Neural progenitor cell (in vitro differentiated cells): ENCODE measurements at regions not wholly inside any gene's neighbourhood (a gene's known extent, or its start where the extent isn't known, plus 50 kb on each side); places are given as distances from the start of the nearest gene placed in this dataset.
A peak's percentile ranks its signal among the peaks of the same experiment; 100 is the strongest.

Source experiments
- DNase-seq: peaks from one replicate; pipeline ENCODE4 v3.0.0-alpha.2; 2016; ENCODE audit warnings: low spot score
- H2AFZ ChIP-seq: fragments of 200-600 bp; sonication (generic); replicated peaks from 2 replicates; pipeline ENCODE4 v1.6.1; 2016; ENCODE audit warnings: antibody characterized with exemption
- H3F3A ChIP-seq: fragments of 200-600 bp; sonication (generic); 2 replicates; pipeline ENCODE4 v1.6.1; 2016; ENCODE audit warnings: antibody characterized with exemption, low read depth
- H3K27ac ChIP-seq: fragments of 200-600 bp; sonication (generic); 2 replicates; pipeline ENCODE4 v1.5.1; 2016; ENCODE audit warnings: mild to moderate bottlenecking
- H3K27me3 ChIP-seq: fragments of 200-600 bp; sonication (generic); 2 replicates; pipeline ENCODE4 v1.6.1; 2016; ENCODE audit warnings: mild to moderate bottlenecking, moderate library complexity
- H3K36me3 ChIP-seq: fragments of 200-600 bp; sonication (generic); 2 replicates; pipeline ENCODE4 v1.5.1; 2016
- H3K4me1 ChIP-seq: fragments of 200-600 bp; sonication (generic); 2 replicates; pipeline ENCODE4 v1.6.1; 2016; ENCODE audit warnings: mixed run types
- H3K4me2 ChIP-seq: fragments of 200-600 bp; sonication (generic); 2 replicates; pipeline ENCODE4 v1.6.1; 2016
- H3K4me3 ChIP-seq: fragments of 200-600 bp; sonication (generic); 2 replicates; pipeline ENCODE4 v1.5.1; 2016
- H3K79me2 ChIP-seq: fragments of 200-600 bp; sonication (generic); 2 replicates; pipeline ENCODE4 v1.6.1; 2016; ENCODE audit warnings: low read depth
- H3K9ac ChIP-seq: fragments of 200-600 bp; sonication (generic); 2 replicates; pipeline ENCODE4 v1.6.1; 2016
- H3K9me3 ChIP-seq: fragments of 200-600 bp; sonication (generic); 2 replicates; pipeline ENCODE4 v1.5.1; 2016; ENCODE audit warnings: low read depth
- H4K20me1 ChIP-seq: fragments of 200-600 bp; sonication (generic); 2 replicates; pipeline ENCODE4 v1.6.1; 2016; ENCODE audit warnings: low read depth
- H3K27ac Mint-ChIP-seq: 3 replicates; pipeline ENCODE4 v1.8.0; 2021; ENCODE audit warnings: mixed read lengths
- H3K27me3 Mint-ChIP-seq: 2 replicates; pipeline ENCODE4 v1.8.0; 2022; ENCODE audit warnings: low read depth, mild to moderate bottlenecking, inconsistent platforms, moderate library complexity, mixed read lengths; ENCODE audit not compliant: insufficient read depth
- H3K36me3 Mint-ChIP-seq: 3 replicates; pipeline ENCODE4 v1.8.0; 2021; ENCODE audit warnings: mixed read lengths
- H3K4me1 Mint-ChIP-seq: 3 replicates; pipeline ENCODE4 v1.8.0; 2021; ENCODE audit warnings: mixed read lengths
- H3K4me3 Mint-ChIP-seq: 3 replicates; pipeline ENCODE4 v1.8.0; 2021; ENCODE audit warnings: mild to moderate bottlenecking, moderate library complexity, mixed read lengths
- H3K9me3 Mint-ChIP-seq: 3 replicates; pipeline ENCODE4 v1.8.0; 2020; ENCODE audit warnings: mixed read lengths
- CTCF ChIP-seq: fragments of 200-600 bp; sonication (generic); IDR thresholded peaks from 2 replicates; pipeline ENCODE4 v1.5.1; 2017; ENCODE audit warnings: antibody characterized with exemption, mild to moderate bottlenecking
- EZH2 ChIP-seq: fragments of 200-600 bp; sonication (generic); IDR thresholded peaks from 2 replicates; pipeline ENCODE4 v1.6.1; 2017; ENCODE audit warnings: antibody characterized with exemption, mild to moderate bottlenecking, moderate library complexity
- EZH2phosphoT487 ChIP-seq: fragments of 200-600 bp; sonication (generic); IDR thresholded peaks from 2 replicates; pipeline ENCODE4 v1.6.1; 2017; ENCODE audit warnings: antibody characterized with exemption

- H3K4me1 ChIP-seq = no peaks in the 10 kb centered on the region
- TF ChIP-seq EZH2 (no peak), CTCF (no peak), EZH2phosphoT487 (no peak)
- peaks cover 8% of the 10 kb centered on the region for H3K27me3 Mint-ChIP-seq
- H3K4me3 Mint-ChIP-seq = no peak overlapping the region
- H3K27me3 ChIP-seq = no peaks in the 10 kb centered on the region
- H3K4me3 ChIP-seq = no peak overlapping the region
- H3K9me3 Mint-ChIP-seq = peaks cover 4% of the 10 kb centered on the region
- no peaks in the 10 kb centered on the region for H3K9me3 ChIP-seq
- no peak overlapping the region for H2AFZ ChIP-seq
- no peak overlapping the region for H3K9ac ChIP-seq
- H3F3A ChIP-seq = no peaks in the 10 kb centered on the region
- no peaks in the 10 kb centered on the region for H3K79me2 ChIP-seq
- no peaks in the 10 kb centered on the region for H3K36me3 Mint-ChIP-seq
- H3K4me1 Mint-ChIP-seq = peaks cover 6% of the 10 kb centered on the region
- no peaks in the 10 kb centered on the region for H4K20me1 ChIP-seq
- H3K36me3 ChIP-seq = no peaks in the 10 kb centered on the region
- no peak for DNase-seq
- H3K27ac Mint-ChIP-seq = no peak overlapping the region
- H3K27ac ChIP-seq = no peak overlapping the region
- no peak overlapping the region for H3K4me2 ChIP-seq
Measured at GRCh38 chr1:238401144-238401543, 510.4 kb upstream of the ZP4 start.

- Histone ChIP-seq H3K4me2 (no peak overlapping the region), H3K4me1 (no peaks in the 10 kb centered on the region), H3K36me3 (no peaks in the 10 kb centered on the region), H3K9me3 (no peaks in the 10 kb centered on the region), H2AFZ (no peak overlapping the region), H3K27ac (no peak overlapping the region), H3K9ac (no peak overlapping the region), H4K20me1 (no peaks in the 10 kb centered on the region), H3K4me3 (no peak overlapping the region), H3K79me2 (no peaks in the 10 kb centered on the region), H3F3A (no peaks in the 10 kb centered on the region), H3K27me3 (no peaks in the 10 kb centered on the region)
- Mint-ChIP-seq H3K4me3 (no peak overlapping the region), H3K36me3 (no peaks in the 10 kb centered on the region), H3K27me3 (peaks cover 10% of the 10 kb centered on the region), H3K27ac (no peak overlapping the region), H3K9me3 (peaks cover 4% of the 10 kb centered on the region), H3K4me1 (peaks cover 14% of the 10 kb centered on the region)
- peak; percentile 43 for TF ChIP-seq CTCF
- TF ChIP-seq EZH2phosphoT487 = no peak
- TF ChIP-seq EZH2 = no peak
- peak; percentile 16 for DNase-seq
Measured at GRCh38 chr1:238399558-238399957, 508.8 kb upstream of the ZP4 start.

- H3K27ac ChIP-seq = no peak overlapping the region
- no peaks in the 10 kb centered on the region for H3K9me3 ChIP-seq
- H3F3A ChIP-seq = no peaks in the 10 kb centered on the region
- no peak overlapping the region for H3K4me2 ChIP-seq
- H2AFZ ChIP-seq = no peak overlapping the region
- H3K36me3 ChIP-seq = no peaks in the 10 kb centered on the region
- Mint-ChIP-seq H3K36me3 (no peaks in the 10 kb centered on the region), H3K4me1 (peaks cover 16% of the 10 kb centered on the region), H3K4me3 (no peak overlapping the region), H3K9me3 (no peaks in the 10 kb centered on the region), H3K27me3 (peaks cover 8% of the 10 kb centered on the region), H3K27ac (no peak overlapping the region)
- no peaks in the 10 kb centered on the region for H3K27me3 ChIP-seq
- no peak overlapping the region for H3K4me3 ChIP-seq
- H3K4me1 ChIP-seq = peaks cover 6% of the 10 kb centered on the region
- H3K79me2 ChIP-seq = no peaks in the 10 kb centered on the region
- TF ChIP-seq CTCF = no peak
- no peak for TF ChIP-seq EZH2
- no peak for TF ChIP-seq EZH2phosphoT487
- no peak overlapping the region for H3K9ac ChIP-seq
- no peaks in the 10 kb centered on the region for H4K20me1 ChIP-seq
- DNase-seq = no peak
Measured at GRCh38 chr1:238396140-238396539, 505.4 kb upstream of the ZP4 start.

- no peaks in the 10 kb centered on the region for H3K27me3 Mint-ChIP-seq
- Histone ChIP-seq H3K27me3 (no peaks in the 10 kb centered on the region), H3K9me3 (no peaks in the 10 kb centered on the region), H3K4me1 (no peaks in the 10 kb centered on the region), H3K36me3 (no peaks in the 10 kb centered on the region), H4K20me1 (no peaks in the 10 kb centered on the region), H3K4me3 (no peak overlapping the region), H3K27ac (no peak overlapping the region), H2AFZ (no peak overlapping the region), H3K9ac (no peak overlapping the region), H3K4me2 (no peak overlapping the region), H3K79me2 (no peaks in the 10 kb centered on the region), H3F3A (no peaks in the 10 kb centered on the region)
- DNase-seq = no peak
- H3K4me3 Mint-ChIP-seq = no peak overlapping the region
- H3K4me1 Mint-ChIP-seq = no peaks in the 10 kb centered on the region
- TF ChIP-seq EZH2phosphoT487 (no peak), CTCF (no peak), EZH2 (no peak)
- no peaks in the 10 kb centered on the region for H3K36me3 Mint-ChIP-seq
- H3K9me3 Mint-ChIP-seq = peaks cover 2% of the 10 kb centered on the region
- no peak overlapping the region for H3K27ac Mint-ChIP-seq
Measured at GRCh38 chr1:238384381-238384780, 493.7 kb upstream of the ZP4 start.
